ENCODE measurements at regions not wholly inside any gene's neighbourhood (a gene's known extent, or its start where the extent isn't known, plus 50 kb on each side); places are given as distances from the start of the nearest gene placed in this dataset.
A peak's percentile ranks its signal among the peaks of the same experiment; 100 is the strongest.

DNA sequence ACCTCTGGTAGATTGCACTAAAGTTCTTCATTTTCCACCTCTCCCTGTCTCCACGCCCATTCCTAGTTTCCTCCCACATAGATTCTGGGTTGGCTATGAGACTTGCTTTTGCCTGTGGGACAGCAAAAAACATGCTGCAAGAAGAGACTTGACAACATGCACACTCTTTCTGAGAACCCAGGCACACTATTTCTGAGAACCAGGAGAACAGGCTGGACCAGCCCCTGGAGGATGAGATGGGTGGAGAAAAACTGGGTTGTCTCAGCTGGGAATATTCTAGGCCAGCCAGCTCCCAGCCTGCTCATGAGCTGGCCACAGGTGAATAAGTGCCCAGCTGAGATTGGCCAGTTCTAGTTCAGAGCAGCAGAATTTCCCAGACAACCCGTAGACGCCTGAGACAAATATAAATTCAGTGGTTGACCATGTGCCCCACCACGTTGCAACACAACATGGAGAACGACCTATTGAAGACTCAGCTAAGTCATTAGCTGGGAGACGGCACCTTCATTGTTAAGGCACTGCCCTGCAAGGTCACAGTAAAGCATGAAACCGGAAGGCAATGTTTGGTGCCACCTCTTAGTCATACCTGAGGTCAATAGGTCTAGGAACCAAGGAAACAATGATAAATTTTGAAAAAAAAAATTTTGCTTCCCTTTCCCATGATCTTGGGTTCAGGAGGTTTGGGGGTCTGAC, 92.7 kb upstream of the AKR1E2 start:
- no peak for DNase-seq (ENCODE audit: low spot score)

DNA sequence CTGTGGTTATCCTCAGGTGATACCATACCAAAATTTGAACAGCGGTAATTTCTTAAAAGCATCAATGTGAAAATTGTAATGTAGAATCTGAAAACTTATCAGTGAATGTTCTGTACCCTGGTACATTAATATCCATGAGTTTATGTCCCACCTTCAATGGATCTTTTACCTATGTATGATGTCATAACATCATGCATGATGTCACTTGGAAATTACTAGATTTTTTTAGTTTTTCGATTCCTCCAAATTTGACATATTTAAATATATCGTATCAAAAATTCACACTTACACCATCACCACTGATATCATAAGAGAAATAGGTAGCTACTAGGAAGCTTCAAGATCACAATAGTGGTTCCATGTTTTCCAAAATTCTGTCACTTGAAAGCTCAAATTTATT, 95.0 kb upstream of the AKR1E2 start:
- DNase-seq (ENCODE audit: low spot score), result no peak

DNA sequence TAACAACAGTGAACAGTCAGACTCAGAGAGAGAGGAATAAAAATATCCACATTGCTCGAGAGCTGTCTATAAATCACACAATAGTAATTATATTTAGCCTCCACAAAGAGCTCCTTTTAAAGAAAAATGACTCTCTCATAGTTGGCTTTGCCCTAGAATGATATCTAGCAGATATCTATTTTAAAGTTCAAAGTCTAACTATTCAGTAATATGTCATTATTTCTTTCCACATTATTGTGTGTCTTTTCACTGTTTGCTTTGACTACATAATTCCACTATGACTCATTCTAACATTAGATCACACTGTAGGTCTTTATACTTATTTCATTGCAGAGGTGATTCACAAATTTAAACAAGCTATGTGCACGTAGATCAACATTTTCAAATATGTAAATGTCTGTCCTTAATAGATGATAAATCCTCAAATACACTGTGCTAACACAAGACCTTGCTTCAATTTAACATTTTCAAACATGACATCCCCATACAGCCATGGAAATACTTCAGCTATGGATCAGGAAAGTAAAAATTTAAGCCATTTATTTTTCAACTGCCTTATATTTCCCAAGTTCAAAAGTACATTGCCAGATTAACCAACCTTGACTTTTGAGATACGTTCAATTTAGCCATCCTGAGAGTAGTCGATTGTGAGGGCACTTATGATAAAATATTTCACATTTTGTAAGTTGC, 99.9 kb upstream of the AKR1E2 start:
- DNase-seq (ENCODE audit: low spot score), result peak; percentile 24

DNA sequence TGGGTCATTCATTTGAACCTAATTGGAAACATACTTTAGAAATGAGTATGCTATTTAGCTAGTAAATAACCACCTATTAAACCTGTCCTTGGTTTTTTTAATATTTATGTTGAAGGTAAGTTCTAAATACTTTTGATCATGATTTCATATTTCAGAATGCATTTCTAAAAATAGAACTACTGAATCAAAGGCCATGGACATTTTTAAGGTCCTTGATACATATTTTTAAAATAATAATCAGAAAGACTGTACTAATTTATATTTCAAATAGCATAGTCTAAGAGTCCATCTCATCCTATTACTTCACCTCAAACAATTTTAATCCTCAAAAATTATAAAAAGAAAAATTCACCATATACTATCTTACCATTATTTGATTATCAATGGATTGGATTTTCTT, 102.1 kb upstream of the AKR1E2 start:
- DNase-seq (ENCODE audit: low spot score), result no peak

DNA sequence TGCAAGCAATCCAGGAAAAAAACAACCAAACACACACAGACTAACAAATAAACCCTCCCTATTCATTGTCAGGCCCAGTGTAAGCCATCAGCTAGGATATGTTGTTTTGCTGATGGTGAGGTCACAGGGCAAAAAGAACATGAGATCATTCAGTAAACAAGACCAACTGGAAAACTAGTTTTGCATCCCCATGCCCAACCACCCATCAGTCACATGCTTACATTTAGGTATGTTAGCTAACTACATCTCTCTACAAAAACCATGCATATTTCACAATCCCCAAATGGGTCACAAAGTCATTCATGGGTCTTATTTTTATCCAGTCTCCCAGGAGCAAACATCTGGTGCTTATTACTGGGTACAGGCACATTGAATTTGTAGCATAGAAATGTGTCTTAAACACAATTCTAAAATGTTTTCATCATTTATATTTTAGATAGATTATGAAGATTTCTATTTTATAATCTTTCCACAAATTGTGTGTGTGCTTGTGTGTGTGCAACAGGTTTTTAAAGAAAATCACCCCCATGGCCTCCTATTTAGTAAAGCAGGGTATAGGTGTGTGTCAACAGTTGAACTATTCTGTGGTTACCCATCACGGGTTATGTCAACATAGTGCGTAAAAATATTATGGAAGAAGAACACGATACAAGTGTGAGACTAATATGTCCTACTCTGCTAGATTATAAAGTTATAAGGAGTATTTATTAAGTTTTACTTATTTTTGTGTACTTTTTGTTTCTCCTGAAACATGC, 103.8 kb upstream of the AKR1E2 start:
- DNase-seq (ENCODE audit: low spot score), result no peak

DNA sequence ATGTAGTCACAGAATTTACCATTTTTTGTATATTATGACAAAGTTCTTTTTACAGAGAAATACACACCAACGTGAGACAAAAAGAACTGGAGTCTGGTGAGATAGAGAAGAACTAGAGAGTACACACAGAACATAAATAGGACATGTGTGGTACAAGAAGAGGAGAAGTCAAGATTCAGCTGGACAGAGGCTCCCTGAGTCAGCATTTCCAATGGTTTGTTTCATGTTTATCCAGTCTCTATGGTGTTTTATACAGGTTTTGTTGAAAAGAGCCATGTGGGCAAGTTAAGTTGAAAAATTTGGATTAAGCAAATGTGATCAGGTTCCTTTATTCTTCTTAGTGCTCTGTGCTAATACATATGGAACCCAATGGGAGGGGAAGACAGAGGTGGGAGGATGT, 105.5 kb upstream of the AKR1E2 start:
- no peak for DNase-seq (ENCODE audit: low spot score)

DNA sequence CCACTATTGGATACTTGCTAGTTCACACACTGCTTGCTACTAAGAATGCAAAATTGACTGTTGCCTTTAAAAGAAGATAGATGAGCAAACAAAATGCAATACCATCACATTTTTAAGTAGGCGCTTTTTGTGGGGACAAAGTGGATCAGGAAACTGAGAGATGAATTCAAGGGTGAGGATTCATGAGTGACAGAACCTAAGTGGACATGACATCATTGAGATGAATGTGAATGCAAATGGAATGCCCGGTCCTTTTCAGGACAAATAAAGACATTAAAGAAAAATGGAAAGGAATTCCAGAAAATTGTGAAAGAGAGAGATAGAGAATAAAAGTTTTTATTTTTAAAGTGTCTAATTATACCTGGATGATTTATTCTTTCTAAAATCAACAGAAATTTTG, 106.3 kb upstream of the AKR1E2 start:
- DNase-seq (ENCODE audit: low spot score), result no peak

DNA sequence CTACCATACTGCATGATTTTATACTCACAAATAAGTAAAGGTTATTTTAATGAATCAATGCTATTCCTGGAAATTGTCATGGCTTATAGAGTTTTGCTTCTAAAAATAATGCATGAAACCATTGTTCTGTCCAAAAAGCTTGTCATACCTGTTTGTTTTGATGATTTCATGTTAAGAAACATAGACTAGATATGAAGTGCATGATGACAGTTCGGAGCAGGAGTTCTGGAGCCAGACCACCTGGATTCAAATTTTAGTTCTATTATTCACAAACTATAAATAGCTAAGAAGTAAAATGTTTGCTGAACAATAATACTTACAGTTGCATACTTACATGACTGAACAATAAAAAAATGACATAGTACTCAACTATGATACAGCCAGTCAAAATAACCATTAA, 107.0 kb upstream of the AKR1E2 start:
- DNase-seq (ENCODE audit: low spot score), result no peak

DNA sequence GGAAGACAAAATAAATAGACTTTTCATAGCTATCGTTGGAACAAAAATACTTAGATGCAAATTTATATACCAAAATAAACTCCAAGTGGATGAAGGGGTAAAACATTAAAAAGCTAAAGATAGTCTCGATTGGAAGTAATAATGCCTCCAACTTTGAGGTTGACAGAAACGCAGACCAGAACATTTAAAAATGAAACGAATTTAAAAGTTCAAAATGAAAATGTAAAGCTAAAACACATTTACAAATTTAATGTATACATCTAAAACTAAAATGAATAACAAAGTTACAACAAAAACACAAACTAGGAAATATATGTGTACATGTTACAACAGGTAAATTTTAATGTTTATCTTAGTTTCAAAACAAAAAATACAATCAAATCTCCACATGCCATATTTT, 107.5 kb upstream of the AKR1E2 start:
- no peak for DNase-seq (ENCODE audit: low spot score)

DNA sequence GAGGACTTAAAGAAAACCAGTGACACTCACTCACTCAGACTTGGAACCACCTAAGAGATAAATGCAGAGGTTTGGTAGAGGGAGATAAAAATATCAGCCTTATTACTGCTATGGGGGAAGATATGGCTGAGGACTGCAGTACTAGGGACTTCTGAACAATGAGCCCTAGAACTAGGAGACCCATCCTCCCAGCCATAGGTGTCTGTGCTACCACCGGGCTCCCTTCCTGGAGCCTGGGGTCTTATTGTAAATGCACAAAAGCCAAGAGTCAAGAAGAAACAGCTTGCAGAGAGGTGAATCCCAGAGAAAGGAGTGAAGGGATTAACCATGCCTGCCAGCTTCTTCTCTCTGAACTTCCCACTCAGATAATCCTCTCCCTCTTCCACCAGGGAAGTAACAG, 108.3 kb upstream of the AKR1E2 start:
- no peak for DNase-seq (ENCODE audit: low spot score)

DNA sequence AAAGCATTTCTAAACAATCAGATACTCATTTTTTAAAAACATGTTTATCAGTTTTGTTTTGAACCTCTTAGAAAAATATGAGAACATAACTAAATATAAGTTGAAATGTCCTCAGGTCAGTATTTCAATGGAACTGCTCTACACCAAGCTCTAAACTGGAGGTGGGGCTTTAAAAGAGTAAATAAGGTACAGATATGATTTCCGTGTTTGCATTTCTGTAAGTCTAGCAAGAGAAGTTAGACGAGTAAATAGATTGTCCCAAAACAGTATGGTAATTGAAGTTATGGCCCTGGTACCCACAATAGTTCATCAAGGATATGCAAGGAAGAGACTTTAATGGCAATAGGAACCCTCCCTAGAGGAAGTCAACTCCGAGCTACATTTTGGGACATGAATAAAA, 115.1 kb upstream of the AKR1E2 start:
- no peak for DNase-seq (ENCODE audit: low spot score)

DNA sequence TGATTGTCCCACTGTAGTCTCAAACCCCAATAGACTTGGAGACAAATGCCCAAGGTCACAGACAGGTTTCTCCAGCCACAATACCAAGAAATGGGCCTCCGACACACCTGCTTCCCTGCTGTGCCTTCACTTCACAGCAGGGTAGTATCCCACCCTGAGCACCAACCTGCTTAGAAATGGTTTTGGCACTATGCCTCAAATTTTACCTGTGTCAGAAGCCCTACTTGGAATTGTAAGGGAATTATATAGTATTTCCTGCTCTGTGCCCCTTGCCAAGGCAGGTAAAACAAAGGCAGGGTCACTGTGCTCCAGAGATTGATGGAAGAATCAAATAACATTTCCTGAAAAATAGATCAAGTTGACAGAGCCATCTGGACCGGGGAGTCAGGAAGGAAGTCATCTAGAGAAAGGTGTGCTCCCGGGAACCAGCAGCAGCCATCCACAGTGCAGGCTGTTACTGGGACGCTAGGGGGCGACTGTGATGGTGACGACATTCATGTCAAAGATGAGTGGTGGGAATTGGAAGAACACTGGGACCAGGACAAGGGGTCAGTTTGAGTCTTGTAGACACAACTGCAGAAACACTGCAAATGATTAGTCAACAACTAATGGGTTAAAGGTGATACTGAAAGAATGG, 117.8 kb upstream of the AKR1E2 start:
- no peak for DNase-seq (ENCODE audit: low spot score)

DNA sequence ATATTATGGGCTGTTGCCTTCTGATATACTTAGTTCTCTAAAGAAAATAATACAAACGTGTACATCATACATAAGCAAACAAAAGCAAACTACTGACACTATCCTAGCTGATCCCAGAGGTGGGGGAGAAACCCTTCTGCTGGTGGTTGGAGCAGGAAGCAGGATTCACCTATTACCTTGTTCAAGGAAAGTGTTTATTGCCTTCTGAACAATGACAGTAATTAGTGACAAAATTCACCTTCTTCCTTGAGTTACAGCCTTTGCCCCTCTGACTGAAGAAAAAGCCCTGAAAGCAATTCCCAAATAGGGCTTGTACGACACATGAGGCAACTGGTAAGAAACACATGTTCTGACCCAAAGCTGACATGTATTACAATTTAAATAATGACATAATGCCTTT, 118.8 kb upstream of the AKR1E2 start:
- no peak for DNase-seq (ENCODE audit: low spot score)

DNA sequence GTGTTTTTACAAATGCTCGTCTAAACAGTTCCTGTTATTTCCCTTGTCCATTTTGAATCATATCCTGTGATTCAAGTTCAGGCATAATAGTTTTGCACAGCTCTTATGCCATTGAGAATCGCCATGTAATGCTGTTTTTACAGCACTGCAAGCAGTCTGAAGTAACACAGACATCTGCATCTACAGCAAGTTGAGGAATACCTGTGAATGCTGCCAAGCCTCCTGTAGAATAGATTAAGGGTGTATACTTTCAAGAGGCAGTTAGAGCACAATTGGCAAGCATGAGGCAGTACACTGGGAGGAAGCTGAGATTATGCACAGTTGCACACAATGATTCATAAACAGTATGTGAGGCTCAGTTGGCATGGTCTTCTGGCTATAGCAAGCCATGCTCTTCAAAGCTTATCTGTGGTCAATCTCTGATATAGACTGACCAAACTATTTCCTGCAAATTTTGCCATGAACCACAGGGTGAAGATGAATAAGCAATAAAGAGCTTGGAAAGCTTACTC, 121.9 kb upstream of the AKR1E2 start:
- peak; percentile 44 for DNase-seq (ENCODE audit: low spot score)

DNA sequence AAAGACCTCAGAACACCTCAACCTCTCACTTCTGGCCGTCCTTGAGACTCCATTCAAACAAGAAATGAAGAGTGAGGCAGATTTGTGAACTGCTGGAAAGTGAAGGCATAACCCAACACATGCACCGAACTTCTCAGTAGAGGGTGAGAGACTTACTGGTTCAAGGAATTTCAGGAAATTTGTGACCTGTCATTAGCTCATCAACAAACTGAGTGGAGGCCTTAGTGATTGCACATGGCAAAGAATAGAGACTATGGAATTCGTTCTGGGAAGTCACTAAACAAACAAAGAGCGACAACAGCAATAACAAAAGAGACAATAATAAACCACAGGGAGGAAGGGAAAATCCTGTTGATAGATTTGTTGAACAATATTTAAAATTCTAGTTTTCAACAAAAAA, 125.0 kb upstream of the AKR1E2 start:
- no peak for DNase-seq (ENCODE audit: low spot score)

DNA sequence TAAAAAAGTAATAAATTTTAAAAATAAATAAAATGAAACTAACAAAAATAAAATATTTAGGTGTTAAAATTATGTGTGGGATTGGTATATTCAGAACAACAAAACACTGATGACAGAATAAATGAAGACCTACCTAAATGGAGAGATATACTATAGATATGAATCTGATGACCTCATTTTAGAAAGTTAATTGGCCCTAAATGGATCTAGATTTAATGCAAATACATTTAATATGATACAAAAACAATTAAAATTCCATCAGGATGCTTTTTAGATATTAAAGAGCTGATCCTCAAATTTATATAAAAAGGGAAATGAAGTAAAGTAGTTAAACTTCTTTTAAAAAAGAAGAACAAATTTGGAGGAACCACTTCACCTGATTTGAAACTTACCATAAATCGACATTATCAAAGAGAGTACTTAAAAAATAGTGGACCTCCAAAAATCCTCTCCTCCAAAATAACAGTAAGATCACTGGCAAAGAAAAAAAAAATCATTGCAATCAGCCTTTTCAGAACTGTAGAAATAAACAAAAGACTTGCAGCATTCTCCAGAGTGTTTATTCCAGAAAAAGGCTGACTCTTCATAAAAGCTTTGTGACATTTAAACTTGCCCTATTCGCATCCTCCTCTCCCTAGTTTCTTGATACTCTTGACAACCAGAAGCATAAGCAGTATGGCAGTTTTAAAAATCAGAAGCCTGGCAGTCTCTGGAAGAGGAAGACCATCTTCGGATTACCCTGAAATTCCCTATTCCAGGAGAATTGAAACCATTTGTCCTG, 125.9 kb upstream of the AKR1E2 start:
- DNase-seq (ENCODE audit: low spot score), result no peak

DNA sequence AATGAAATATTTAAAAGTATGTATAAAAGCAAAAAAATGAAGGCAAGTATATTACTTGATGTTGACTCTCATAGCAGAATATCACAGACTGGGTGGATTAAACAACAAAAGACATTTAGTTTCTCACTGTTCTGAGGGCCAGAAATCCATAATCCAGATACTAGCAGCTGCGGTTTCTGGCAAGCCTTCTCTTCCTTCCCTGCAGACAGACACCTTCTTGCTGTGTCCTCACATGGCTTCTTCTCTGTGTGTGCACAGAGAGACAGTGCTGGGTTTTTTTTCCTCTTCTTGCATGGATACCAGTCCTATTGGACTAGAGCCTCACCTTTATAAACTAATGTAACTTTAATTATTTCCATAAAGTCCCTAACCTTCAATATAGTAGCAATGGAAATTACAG, 127.9 kb upstream of the AKR1E2 start:
- DNase-seq (ENCODE audit: low spot score), result no peak

DNA sequence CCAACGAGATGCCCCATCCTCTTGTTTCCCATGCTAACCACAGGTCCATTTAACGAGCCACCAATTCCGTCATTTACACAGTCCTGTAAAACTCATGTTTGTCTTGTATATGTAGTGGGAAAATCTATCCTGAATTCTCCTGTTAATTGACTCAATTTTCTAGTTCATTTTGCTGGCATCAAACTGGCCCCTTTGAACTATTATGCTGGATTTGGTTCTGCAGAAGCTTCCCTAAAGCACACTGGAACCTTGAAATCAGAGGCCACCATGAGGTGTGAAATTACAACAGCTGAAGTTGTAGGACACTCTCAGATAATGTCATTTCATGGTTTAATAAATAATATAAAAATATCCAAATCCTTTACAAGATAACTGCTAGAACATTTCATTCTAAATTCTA, 129.8 kb upstream of the AKR1E2 start:
- DNase-seq (ENCODE audit: low spot score), result no peak

DNA sequence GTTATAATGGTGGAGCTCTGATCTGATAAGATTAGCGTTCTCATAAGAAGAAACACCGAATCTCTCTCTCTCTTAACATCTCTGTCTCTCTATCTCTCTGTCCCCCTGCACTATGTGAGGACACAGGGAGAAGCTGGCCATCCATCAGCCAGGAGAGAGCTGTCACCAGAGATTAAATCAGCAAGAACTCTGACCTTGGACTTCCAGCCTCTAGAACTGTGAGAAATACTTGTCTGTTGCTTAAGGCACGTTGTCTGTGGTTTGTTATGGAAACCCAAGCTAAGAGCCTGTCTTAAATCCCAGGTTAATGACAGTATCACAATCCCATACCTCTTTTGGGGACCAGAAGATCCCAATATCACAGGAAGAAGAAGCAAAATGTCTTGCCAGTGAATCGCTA, 132.0 kb upstream of the AKR1E2 start:
- no peak for DNase-seq (ENCODE audit: low spot score)

DNA sequence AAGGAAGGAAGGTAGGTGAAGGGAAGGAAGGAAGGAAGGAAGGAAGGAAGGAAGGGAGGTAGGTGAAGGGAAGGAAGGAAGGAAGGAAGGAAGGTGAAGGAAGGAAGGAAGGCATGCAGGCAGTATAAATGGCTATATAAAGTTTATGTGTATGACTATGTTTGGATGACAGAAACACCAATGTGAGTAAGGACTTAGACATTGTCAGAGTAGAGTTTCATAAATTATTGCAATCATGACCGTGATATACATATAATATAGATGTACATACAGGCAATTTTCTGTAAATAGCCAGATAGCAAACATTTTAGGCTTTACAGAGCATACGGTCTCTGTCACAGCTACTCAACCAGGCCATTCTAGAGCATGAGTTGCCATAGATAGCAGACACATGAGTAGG, 133.8 kb upstream of the AKR1E2 start:
- DNase-seq (ENCODE audit: low spot score), result no peak

DNA sequence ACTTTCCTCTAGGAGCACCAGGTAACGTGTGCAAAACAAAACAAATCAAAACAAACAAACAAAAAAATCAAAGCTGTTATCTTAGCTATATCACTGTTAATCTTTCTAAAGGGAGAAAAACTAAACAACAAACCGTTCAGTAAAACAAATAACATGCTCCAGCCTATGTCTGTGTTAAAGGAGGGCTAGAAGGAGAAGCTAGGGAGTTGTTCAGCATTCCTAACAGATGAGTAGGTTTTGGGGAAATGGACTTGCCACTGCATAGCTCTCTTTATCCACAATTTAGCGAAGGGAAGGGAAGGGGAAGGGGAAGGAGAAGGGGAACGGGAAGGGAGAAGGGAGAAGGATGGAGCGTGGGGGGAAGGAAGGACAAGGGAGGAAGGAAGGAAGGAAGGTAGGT, 134.2 kb upstream of the AKR1E2 start:
- DNase-seq (ENCODE audit: low spot score), result peak; percentile 24

DNA sequence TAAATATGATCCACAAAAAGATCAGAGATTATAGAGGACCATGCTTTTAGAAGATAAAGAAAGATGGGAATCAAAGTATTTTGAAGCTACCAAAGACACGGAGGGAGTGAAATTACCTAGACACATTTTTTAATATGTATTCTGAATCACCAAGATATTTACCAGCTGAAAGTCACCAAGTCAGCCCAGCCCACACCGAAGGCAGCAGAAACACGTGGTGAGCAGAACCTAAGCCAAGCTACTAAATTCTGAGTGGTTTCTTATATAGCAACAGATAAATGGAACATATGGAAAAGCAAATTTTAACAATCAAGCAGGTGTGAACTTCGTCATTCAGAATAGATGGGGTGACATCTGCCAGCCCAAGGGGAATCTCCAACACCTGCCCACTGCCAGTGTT, 134.7 kb upstream of the AKR1E2 start:
- DNase-seq (ENCODE audit: low spot score), result no peak
